GM18858 (cell line): ENCODE measurements at regions not wholly inside any gene's neighbourhood (a gene's known extent, or its start where the extent isn't known, plus 50 kb on each side); places are given as distances from the start of the nearest gene placed in this dataset.

Source experiments
- ATAC-seq: cut with Tn5 transposase; IDR thresholded peaks from one replicate; pipeline ENCODE4 v1.9.1; 2021; ENCODE audit not compliant: unreplicated experiment

DNA sequence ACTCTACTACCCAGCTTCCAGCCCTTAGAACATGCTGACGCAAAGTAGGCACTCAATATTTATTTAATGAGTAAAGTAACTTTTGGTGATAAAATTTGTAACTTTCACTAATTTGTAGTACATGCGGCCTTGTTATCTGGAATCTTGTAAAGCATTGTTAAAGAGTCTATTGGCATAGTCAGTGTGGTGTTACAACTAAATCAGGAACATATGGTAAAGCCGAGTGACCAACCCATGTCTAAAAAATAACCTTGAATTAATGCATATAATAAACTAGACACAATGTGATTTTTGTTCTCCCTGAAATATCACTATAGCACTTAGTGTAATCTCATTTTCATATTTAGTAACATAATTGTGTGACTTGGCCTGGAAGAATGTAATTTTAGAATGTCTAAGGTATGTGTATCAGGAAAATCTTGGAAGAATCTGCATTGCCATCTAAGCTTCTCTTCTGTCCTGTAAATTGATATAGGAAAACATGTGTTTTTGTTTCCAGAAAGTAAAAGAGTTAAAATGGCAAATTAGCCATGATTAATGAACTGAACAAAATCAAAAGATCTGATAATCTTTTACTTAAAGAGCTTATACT, 256.7 kb upstream of the GNAI1 start:
- no peak for ATAC-seq

DNA sequence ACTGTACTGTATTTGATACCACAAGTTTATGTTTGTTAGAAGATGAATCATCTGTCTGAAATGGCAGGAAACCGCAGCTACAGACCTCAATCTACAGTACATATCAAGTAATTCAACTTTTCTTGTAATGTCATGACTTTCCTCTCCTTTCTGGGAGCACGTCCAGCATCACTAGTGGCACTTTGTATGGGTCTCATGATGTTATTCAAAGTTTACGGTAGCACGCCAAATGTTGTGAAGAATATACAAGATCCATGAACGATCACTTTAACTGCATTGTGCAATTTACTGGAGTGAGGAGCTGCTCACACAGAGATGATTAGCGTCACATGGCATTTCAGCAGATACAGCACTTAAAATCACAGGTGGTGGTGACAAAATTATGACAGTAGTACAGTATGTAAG, 257.8 kb upstream of the GNAI1 start:
- no peak for ATAC-seq

DNA sequence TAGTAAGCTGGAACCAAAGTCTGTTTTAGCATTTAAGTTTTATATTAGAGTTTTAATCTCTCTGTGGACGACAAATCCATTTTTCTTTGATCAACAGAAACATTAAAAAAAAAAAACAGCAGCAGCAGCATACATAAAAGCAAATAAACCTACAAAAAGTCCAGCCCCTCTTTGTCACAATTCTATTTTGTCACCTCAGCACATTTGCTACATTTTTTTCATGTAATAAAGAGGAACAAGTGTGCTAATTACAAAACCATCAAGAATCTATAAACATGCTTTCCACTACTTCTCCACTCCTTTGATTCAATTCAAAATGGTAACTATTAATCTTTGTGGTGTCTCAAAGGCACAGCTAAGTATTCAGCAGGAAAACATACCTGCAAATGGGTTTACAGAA, 259.8 kb upstream of the GNAI1 start:
- ATAC-seq = no peak

GRCh38 chr7:79872176-79872575, 262.5 kb upstream of the GNAI1 start:
- no peak for ATAC-seq

GRCh38 chr7:79868010-79868409, 266.6 kb upstream of the GNAI1 start:
- ATAC-seq = no peak

DNA sequence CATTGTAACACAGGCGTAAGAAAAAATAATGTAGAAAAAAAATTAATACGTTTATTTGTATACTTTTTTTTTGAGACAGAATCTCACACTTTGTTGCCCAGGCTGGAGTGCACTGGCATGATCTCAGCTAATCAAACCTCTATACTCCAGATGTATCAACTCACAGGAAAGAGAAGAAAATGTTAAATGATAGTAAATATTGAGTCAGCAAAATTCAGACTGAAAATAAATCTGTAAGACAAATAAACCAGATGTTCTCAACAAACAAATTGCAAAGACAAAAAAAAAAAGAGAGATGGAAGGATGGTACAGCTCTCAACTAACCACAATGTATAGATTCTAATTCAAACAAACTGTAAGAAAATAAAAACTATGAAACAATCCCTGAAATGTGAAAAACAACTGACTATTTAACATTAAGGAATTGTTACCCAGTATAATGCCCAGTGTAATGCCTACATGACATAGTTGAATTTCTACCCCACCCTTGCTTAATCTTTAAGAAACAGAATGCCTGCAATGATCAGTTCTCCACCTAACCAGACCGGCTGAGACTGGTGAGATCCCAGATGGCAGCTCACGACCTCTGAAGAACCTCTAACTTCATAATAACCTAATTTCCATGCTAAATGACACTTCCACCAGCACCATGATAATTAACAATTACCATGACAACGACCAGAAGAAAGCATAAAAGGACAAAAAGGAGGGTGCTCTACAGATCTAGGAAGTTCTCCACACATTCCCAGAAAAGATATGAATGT, 272.0 kb upstream of the GNAI1 start:
- ATAC-seq = no peak

GRCh38 chr7:79855172-79855571, 279.5 kb upstream of the GNAI1 start:
- no peak for ATAC-seq

- ATAC-seq = no peak
Observed at GRCh38 chr7:79854621-79855020, 280.0 kb upstream of the GNAI1 start.

GRCh38 chr7:79837915-79838314, 296.7 kb upstream of the GNAI1 start:
- ATAC-seq = no peak

GRCh38 chr7:79833616-79834015, 301.0 kb upstream of the GNAI1 start:
- no peak for ATAC-seq

- no peak for ATAC-seq
Observed at GRCh38 chr7:79828866-79829265, 305.8 kb upstream of the GNAI1 start.

GRCh38 chr7:79823246-79823951, 311.2 kb upstream of the GNAI1 start:
- ATAC-seq = no peak

- no peak for ATAC-seq
Observed at GRCh38 chr7:79822620-79823240, 311.9 kb upstream of the GNAI1 start.

DNA sequence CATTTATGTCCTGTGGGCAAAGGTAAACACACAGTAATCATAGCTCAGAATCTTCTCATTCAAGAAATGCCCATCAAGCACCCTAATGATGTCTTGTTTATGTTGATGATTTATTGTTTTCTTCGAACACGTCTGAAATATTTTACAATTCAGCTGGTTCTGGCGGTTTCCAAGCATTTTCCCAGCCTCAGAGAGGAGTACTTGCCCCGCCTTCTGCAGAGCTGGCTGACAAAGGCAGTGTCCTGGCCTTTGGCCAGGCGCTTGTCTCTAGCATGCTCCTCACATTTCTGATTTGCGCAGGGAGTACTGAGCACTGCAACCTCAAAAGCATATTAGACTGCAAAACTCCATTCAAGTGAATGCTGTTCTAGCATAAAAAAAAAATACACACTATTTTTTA, 314.2 kb upstream of the GNAI1 start:
- no peak for ATAC-seq

DNA sequence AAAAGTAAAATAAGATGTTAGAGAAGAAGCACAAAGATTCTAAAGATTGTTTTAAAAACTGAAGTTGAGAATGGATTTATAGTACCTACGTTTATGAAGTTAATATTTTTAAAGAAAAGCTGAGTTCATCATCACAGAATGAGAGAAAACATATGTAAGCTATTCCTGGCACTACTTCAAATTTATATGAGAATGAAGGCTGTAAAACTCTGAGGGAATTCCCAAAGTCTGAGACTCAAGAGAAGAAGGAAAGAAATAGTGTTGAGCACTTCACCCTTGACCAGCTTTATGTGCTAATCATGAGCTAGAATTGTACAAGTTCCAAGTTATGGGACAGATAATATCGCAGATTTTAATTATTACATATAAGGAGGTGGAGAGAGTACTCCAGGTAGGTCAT, 323.7 kb upstream of the GNAI1 start:
- ATAC-seq = no peak

DNA sequence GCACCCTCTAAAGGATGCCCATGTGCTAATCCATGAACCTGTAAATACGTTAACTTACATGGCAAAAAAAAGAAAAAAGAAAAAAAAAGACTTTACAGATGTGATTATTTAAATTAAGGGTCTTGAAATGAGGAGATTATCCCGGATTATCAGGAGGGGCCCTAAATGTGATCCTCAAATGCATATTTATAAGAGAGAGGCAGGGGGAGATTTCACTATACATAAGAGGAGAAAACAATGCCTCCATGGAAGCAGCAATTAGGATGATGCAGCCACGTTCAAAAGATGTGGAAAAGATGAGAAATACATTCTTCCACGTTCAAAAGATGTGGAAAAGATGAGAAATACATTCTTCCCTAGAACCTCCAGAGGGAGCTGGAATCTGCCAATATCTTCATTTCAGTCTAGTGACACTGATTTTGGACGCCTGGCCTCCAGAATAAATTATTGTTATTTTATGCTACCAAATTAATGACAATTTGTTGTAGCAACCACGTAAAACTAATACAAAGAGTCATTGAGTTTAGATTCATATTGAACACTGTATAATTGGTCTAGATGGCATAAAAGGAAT, 328.4 kb upstream of the GNAI1 start:
- no peak for ATAC-seq

GRCh38 chr7:79790656-79791262, 337.3 kb upstream of the MAGI2 start:
- no peak for ATAC-seq

DNA sequence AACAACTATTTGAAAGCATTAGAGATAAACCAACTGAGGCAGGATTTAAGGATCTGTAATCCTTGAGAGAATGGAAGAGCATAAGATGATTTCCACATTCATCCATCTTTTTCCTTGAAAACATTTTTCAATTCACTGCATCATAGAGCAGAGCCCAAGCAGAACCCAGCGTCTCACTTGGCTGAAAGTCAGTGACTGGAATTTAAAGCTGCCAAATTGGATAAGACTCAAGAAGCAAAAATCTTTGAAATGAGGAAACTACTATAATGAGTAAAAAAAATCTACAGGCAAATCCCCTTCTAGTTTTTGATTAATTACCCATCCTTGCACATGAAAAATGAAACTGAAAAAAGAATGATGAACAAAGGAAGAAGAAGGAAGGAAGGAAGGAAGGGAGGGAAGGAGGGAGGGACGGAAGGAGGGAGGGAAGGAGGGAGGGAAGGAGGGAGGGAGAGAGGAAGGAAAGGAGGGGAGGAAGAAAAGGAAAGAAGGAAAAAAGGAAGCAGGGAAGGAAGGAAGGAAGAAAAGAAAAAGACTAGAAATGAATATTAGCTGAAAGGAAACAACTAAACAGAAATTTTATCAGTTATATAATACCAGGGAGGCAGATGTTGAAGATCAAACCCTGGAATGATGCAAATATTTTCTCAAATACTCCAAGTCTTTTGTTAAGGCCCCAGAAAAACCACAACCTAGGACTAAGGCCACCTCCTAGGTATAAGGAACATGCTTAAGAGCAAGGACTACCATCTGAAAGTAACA, 336.3 kb upstream of the MAGI2 start:
- no peak for ATAC-seq

- no peak for ATAC-seq
Observed at GRCh38 chr7:79787623-79788022, 334.2 kb upstream of the MAGI2 start.

GRCh38 chr7:79787096-79787495, 333.6 kb upstream of the MAGI2 start:
- ATAC-seq = no peak
